Effector memory CD4-positive, alpha-beta T cell (primary cell): ENCODE measurements at regions not wholly inside any gene's neighbourhood (a gene's known extent, or its start where the extent isn't known, plus 50 kb on each side); places are given as distances from the start of the nearest gene placed in this dataset.
"Not testable (repeated sequence)": the region's sequence is repeated elsewhere in the genome, so short reads cannot be mapped to it uniquely, and the experiment has no call there.

Experiments
- DNase-seq, 3 donors: peaks; one replicate each; pipeline ENCODE4 v3.0.0-alpha.2; 2020
- H3K27ac ChIP-seq: 2 replicates; pipeline ENCODE4 v1.7.0; 2013; ENCODE audit warnings: mild to moderate bottlenecking, low read length, moderate library complexity; ENCODE audit not compliant: insufficient read depth, poor library complexity, severe bottlenecking
- H3K27me3 ChIP-seq: replicated peaks from 2 replicates; pipeline ENCODE4 v1.7.0; 2013; ENCODE audit warnings: mild to moderate bottlenecking, low read length; ENCODE audit not compliant: insufficient read depth, control insufficient read depth, poor library complexity, severe bottlenecking
- H3K36me3 ChIP-seq: 2 replicates; pipeline ENCODE4 v1.7.0; 2013; ENCODE audit warnings: mild to moderate bottlenecking, low read length, moderate library complexity; ENCODE audit not compliant: control insufficient read depth, insufficient read depth
- H3K4me1 ChIP-seq: 2 replicates; pipeline ENCODE4 v1.7.0; 2013; ENCODE audit warnings: low read length, mild to moderate bottlenecking; ENCODE audit not compliant: control insufficient read depth, insufficient read depth, poor library complexity, severe bottlenecking
- H3K4me3 ChIP-seq: 2 replicates; pipeline ENCODE4 v1.7.0; 2013; ENCODE audit warnings: low read length, low read depth, mild to moderate bottlenecking; ENCODE audit not compliant: insufficient read depth, poor library complexity, severe bottlenecking
- H3K9me3 ChIP-seq: 2 replicates; pipeline ENCODE4 v1.7.0; 2013; ENCODE audit warnings: mild to moderate bottlenecking, low read length, moderate library complexity; ENCODE audit not compliant: control insufficient read depth

DNA sequence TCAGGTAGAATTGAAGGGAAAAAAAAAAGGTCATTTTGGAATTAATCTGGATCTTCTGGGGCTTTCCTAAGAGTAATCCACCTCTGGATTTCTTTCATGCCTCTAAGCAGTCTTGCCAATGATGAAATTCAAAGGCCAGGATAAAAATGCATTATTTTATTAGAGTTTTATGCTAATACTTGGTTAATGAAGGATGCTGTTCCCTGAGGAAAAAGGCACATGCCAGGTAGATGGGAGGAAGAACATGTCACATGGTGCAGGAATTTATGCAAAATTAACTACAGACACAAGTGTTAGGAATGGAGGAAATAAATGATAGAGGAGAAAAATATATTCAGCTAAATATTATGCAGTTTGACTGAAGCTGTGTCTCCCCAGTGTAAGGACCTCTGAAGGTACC is 792.0 kb downstream of the ETS1 start:
- Histone ChIP-seq H3K36me3 (no peaks in the 10 kb centered on the region), H3K27me3 (no peaks in the 10 kb centered on the region), H3K9me3 (no peaks in the 10 kb centered on the region), H3K4me3 (no peak overlapping the region), H3K4me1 (no peaks in the 10 kb centered on the region), H3K27ac (no peak overlapping the region)
- DNase-seq, result no peak

DNA sequence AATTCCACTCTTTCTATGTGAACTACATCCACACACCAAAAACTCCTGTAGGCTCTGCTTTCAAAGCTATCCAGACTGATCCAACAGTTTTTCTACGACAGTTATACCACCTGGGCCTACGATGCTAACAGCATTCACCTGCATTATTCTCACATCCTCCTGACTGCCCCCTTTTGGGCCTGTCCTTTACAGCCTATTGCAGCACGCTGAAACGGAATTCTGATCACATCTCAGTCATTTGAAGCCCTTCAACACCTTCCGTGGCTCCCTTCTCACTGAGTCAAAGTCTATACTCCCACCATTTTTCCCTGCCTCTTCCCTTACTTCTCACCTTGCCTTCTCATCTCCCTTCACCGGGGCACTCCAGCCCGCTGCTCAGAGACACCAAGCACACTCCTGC is 791.3 kb upstream of the KIRREL3 start:
- no peaks in the 10 kb centered on the region for H3K36me3 ChIP-seq
- DNase-seq, result no peak
- no peaks in the 10 kb centered on the region for H3K4me1 ChIP-seq

DNA sequence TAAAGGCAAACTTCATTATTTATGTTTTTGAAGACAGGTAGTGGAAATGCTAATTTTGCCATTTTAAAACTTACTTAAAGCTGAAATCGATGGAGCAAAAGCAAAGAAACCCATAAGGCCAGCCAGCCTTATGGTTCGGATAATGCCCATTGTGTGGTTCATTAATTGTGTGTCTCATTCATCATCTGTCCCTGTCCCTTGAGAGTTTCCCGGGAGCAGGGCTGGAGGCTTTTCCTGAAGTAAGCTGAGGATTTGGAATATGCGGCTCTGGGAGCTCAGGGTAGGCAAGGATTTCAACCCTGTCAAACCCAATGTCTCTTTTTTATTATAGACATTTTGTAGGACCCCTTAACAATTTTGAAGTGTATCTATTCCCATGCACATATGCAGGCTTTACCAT is 790.0 kb upstream of the KIRREL3 start:
- no peaks in the 10 kb centered on the region for H3K27me3 ChIP-seq
- no peaks in the 10 kb centered on the region for H3K4me1 ChIP-seq
- no peak for DNase-seq
- no peak overlapping the region for H3K27ac ChIP-seq
- no peaks in the 10 kb centered on the region for H3K36me3 ChIP-seq
- no peak overlapping the region for H3K4me3 ChIP-seq
- no peaks in the 10 kb centered on the region for H3K9me3 ChIP-seq

More for the DNA sequence above, 791.3 kb upstream of the KIRREL3 start:
- no peaks in the 10 kb centered on the region for H3K9me3 ChIP-seq
- H3K27ac ChIP-seq, result no peak overlapping the region
- no peaks in the 10 kb centered on the region for H3K27me3 ChIP-seq
- no peak overlapping the region for H3K4me3 ChIP-seq

GRCh38 chr11:127789927-127790326 is 789.4 kb upstream of the KIRREL3 start:
- no peaks in the 10 kb centered on the region for H3K4me1 ChIP-seq
- no peak for DNase-seq
- H3K27me3 ChIP-seq, result no peaks in the 10 kb centered on the region
- H3K4me3 ChIP-seq, result no peak overlapping the region
- H3K9me3 ChIP-seq, result no peaks in the 10 kb centered on the region
- no peak overlapping the region for H3K27ac ChIP-seq
- no peaks in the 10 kb centered on the region for H3K36me3 ChIP-seq

- H3K36me3 ChIP-seq, H3K27ac ChIP-seq, H3K4me1 ChIP-seq, H3K9me3 ChIP-seq, H3K27me3 ChIP-seq, DNase-seq, H3K4me3 ChIP-seq: not testable (repeated sequence)
Measured at GRCh38 chr11:127772938-127773337, 772.4 kb upstream of the KIRREL3 start.

DNA sequence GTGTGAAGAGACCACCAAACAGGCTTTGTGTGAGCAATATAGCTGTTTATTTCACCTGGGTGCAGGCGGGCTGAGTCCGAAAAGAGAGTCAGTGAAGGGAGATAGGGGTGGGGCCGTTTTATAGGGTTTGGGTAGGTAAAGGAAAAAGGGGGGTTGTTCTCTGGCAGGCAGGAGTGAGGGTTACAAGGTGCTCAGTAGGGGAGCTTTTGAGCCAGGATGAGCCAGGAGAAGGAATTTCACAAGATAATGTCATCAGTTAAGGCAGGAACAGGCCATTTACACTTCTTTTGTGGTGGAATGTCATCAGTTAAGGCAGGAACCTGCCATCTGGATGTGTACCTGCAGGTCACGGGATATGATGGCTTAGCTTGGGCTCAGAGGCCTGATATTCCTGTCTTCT is 768.4 kb upstream of the KIRREL3 start:
- not testable (repeated sequence) for H3K4me1 ChIP-seq, H3K4me3 ChIP-seq, H3K27me3 ChIP-seq, H3K27ac ChIP-seq, DNase-seq, H3K36me3 ChIP-seq, H3K9me3 ChIP-seq

- Histone ChIP-seq H3K4me1 (no peaks in the 10 kb centered on the region), H3K4me3 (no peak overlapping the region), H3K9me3 (no peaks in the 10 kb centered on the region), H3K36me3 (no peaks in the 10 kb centered on the region), H3K27ac (no peak overlapping the region), H3K27me3 (no peaks in the 10 kb centered on the region)
- no peak for DNase-seq
Measured at GRCh38 chr11:127766734-127767133, 766.2 kb upstream of the KIRREL3 start.

DNA sequence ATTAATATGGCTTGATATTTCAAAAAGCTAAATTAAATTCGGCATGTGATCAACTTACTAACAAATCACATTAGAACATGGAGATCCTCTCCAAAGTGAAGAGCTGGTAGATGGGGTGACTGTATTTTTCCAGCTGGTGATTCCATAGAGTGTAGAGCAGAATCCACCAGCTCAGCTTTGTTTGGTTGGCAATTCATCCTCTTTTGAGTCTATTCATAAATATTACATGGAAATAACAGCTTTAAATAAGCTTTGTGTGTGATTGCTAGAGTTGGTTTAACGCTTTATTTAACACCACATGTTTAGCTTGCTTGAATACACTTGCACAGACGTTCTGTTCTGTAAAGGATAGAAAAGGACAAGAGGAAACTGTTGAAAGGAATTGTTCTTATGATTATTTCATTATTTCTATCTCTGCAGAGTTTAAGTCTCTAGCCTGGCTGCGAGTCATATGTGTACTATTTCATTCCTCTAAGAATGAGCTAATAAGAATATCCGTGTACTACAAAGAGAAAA is 738.3 kb upstream of the KIRREL3 start:
- Histone ChIP-seq H3K27me3 (no peaks in the 10 kb centered on the region), H3K27ac (no peak overlapping the region), H3K4me3 (no peak overlapping the region), H3K4me1 (no peaks in the 10 kb centered on the region), H3K9me3 (no peaks in the 10 kb centered on the region), H3K36me3 (no peaks in the 10 kb centered on the region)
- DNase-seq, result no peak

DNA sequence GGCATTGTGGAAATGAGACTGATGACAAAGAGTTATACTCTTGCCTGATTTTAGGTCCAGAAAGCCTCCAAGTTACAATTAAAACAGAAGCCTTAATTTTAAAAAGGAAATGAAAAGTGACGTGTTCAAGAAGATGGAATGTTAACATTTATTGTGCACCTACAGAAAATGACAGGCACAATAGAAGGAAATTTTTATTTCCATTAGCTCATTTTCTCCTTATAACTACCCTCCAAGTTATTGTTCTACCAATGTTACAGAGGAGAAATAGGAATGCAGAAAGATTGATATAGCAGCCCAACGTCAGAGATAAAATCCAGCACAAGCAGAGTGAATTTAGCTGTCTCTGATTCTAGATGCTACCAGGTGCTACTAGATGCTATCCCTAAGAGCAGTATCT is 736.9 kb upstream of the KIRREL3 start:
- Histone ChIP-seq H3K36me3 (no peaks in the 10 kb centered on the region), H3K27me3 (no peaks in the 10 kb centered on the region), H3K27ac (no peak overlapping the region), H3K4me3 (no peak overlapping the region), H3K9me3 (no peaks in the 10 kb centered on the region), H3K4me1 (no peaks in the 10 kb centered on the region)
- DNase-seq, result no peak

DNA sequence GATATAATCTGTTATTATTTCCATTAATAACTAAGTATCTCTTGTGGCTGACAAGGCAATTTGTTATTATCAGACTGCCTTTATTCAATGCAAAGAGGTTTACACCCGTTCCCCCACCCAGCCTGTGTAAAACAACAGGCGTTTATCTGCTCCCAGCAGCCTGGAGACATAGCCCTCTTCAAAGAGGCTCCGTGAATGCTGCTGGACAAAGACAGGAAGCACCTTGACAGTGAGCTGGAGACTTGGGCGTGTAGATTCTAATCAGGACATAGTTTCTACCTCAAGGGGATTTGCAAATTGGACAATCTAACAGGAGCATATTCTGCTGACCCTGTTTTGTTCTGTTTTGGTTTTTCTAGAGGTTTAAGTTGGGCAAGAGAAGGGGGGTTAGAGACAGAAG is 733.0 kb upstream of the KIRREL3 start:
- Histone ChIP-seq H3K4me3 (no peak overlapping the region), H3K36me3 (no peaks in the 10 kb centered on the region), H3K4me1 (no peaks in the 10 kb centered on the region), H3K27me3 (no peaks in the 10 kb centered on the region), H3K9me3 (no peaks in the 10 kb centered on the region), H3K27ac (no peak overlapping the region)
- DNase-seq, result no peak

GRCh38 chr11:127726367-127726766 is 725.8 kb upstream of the KIRREL3 start:
- Histone ChIP-seq H3K27ac (no peak overlapping the region), H3K9me3 (no peaks in the 10 kb centered on the region), H3K4me3 (no peak overlapping the region), H3K4me1 (no peaks in the 10 kb centered on the region), H3K27me3 (no peaks in the 10 kb centered on the region), H3K36me3 (no peaks in the 10 kb centered on the region)
- no peak for DNase-seq
